ENCODE measurements at regions not wholly inside any gene's neighbourhood (a gene's known extent, or its start where the extent isn't known, plus 50 kb on each side); places are given as distances from the start of the nearest gene placed in this dataset.
"Not testable (repeated sequence)": the region's sequence is repeated elsewhere in the genome, so short reads cannot be mapped to it uniquely, and the experiment has no call there.

DNA sequence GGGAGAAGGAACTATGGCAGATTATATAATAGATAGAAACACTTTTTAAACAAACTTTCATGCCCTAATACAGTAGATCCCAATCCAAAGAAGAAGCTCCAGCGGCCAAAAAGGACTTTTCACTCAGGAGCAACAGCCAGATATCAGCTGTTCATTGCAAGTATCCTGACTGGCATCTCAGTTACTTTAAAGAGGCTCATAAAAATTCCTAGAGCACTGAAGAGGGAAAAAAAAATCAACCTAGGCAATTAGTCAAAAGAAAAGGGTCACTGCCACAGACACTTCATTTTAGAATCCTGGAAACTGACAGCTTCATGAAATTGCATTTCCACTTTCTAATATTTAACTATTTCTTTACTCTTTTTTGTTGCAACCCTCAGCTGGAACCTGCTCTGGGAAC lies 170.6 kb upstream of the SOX6 start:
- no peak for DNase-seq

DNA sequence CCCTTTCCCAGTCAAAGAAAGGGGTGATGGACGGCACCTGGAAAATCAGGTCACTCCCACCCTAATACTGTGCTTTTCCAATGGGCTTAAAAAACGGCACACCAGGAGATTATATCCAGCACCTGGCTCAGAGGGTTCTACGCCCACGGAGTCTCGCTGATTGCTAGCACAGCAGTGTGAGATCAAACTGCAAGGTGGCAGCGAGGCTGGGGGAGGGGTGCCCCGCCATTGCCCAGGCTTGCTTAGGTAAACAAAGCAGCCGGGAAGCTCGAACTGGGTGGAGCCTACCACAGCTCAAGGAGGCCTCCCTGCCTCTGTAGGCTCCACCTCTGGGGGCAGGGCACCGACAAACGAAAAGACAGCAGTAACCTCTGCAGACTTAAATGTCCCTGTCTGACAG lies 164.4 kb upstream of the SOX6 start:
- not testable (repeated sequence) for DNase-seq

DNA sequence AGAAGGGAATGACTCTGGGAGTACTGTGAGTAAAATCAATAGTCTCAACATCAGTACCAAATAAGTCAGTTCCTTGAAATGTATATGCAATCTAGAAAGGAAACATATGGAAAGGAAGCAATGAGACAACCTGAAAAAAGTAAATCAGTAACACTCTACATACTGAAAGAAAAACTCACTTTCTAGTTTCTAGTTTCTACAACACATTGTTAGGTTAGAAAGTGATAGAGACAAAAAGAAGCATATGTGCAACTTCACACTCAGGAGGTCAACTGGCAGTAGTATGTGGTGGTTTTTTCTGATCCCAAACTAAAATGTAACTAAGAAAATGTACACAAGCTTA lies 156.5 kb upstream of the SOX6 start:
- no peak for DNase-seq

DNA sequence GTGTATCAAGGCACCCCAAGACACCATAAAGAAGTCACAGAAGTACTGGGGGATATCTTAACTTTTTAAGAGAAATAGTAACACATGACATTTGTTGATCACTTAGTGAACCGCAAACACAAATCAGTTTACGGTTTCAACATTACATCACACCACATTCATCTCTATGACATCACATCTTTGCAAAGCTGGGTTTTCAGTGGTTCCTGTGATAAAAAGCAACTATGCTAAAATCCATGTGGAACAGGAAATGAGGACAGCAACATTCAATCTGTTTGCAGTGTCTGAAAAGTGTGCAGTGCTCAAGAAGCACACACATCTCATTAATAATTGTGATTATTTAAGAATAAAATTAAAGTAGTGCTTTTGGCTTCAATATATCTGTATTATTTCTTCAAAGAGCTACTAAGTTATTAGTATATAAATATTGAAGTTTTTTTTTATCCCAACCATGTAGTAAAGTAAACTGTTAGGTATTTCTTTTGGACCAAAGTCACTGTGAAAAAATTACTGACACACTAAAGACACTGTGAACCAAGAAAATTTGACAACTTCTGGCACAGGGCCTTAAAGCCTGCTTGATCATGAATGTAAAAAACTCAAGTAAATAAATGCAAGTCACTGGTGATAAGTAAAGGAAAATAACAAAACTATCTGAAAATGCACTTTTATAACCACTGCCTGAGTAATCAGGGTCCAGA lies 156.0 kb upstream of the SOX6 start:
- DNase-seq, result no peak

DNA sequence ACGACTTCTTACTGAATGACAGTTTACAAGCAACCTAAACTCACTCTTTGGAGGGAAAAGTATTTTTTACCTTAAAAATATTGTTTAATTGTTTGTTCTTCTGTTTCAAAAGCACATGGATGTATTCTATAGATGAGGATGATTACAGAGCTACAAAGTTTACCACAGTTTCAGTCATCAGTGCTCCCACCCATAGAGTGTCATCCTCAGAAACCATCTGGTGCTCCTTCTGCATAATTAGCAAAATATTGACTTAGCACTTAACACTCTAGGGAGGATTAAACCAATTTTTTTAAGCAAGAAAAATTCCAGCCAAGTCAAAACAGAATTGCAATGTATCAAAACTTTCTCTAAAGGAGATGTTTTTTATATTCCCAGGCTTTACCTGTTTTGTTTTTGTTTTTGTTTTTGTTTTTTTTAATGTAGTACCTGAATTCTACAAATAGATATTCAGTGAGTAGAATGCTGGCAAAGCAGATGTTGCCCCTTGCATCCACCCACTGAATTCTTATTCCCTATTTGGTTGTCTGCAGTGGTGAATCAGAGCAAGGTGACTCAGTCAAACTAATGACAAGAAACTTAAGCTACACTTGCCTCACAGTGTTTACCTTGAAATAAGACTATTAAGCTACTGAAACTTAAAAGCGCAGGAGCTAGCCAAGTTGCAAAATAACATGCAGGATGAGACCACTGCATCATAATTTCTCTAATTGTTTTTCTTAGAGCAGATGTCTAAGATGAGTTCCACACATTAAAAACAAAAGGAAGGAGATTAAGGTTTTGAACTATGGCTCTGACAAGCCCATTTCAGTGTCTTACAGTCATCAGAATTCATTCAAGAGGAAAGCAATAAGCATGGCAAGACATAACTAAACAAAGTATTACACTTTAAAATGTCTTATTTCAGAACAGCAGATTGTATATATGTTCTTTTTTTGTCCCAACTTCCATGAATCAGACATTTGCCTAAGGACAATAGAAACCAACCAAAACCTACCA lies 155.1 kb upstream of the SOX6 start:
- DNase-seq, result no peak

DNA sequence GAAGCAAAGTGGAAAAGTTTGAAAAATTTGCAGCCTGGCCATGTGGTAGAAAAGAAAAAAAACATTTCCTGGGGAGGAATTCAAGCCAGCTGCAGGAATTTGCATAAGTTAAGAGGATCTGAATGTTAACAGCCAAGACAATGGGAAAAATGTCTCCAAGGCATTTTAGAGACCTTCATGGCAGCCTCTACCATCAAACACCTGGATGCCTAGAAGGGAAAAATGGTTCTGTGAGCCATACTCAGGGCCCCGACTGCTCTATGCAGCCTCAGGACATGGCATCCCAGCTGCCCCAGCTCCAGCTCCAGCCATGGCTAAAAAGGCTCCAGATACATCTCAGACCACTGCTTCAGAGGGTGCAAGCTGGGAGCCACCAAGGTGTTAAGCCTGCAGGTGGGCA lies 149.1 kb upstream of the SOX6 start:
- no peak for DNase-seq

DNA sequence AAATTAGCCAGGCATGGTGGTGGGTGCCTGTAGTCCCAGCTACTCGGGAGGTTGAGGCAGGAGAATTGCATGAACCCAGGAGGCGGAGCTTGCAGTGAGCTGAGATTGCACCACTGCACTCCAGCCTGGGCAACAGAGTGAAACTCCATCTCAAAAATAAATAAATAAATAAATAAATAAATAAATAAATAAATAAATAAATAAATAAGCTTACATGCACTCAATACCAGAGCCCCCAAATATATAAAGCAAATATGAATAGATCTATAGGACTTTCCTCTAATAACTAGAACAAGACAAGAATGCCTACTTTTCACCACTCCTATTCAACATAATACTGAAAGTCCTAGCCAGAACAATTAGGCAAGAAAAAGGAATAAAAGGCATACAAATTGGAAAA lies 147.5 kb upstream of the SOX6 start:
- DNase-seq, result not testable (repeated sequence)

DNA sequence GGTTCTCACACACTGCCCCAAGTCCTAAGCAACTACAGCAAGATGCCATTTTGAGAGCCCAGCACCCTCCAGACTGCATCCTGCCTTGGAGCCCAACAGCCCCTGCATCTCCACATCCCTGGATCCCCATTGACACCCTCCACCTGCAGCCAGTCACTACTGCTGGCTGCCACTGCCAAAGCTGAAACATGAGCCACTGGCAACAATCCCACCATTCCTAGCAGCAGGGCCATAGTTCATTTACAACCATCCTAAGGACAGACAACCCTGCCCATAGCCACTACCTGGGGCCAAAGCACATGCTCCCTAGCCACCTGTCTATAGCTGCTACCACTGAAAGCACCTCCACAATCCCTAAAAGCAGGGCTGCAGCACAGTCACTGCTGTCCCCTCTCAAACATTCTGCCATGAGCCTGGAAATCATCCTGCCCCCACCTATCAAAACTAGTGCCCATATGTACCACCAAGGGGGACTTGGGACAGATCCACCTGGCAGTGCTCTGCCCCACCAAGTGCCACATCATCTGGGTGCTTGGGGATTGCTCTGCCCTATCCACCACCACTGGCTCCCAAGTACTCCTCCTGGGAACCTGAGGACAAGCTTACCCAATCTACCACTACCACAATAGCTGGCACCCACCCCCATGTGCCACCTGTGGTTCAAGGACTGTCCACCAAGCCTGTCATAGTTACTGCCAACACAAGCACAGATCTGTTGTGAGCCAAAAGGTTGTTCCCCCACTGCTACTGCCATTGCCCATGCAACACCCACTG lies 138.8 kb upstream of the SOX6 start:
- DNase-seq, result no peak

DNA sequence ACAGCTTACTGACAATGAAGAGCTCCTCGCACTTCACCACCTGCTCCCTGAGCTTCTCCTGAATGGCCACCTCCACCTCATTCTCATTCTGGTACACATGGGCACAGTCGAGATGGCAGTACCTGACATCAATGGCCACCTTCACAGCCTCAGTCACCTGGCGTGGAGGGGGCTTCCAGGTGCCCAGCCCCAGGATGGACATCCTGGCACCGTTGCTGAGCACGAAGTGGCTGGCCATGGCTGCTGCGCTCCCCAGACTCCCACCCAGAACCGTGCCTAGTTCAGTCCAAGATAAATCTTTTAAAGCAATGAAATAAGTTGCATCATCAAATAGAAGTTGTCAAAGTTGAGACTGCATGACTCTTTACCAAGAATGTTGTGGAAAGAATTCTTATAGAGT lies 128.1 kb upstream of the SOX6 start:
- no peak for DNase-seq

DNA sequence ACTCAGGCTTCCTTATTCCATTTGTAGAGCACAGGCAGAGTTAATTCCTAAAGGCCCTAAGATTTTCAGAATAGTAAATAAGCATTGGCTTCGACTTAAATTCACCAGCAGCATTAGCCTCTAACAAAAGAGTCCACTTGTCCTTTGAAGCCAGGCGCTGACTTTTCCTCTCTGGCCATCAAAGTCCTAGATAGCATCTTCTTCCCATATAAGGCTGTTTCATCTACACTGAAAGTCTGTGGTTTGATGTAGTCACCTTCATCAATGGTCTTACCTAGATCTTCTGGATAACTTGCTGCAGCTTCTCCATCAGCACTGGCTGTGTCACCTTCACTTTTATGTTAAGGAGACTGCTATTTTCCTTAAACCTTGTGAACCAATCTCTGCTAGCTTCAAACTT lies 118.3 kb upstream of the SOX6 start:
- no peak for DNase-seq

DNA sequence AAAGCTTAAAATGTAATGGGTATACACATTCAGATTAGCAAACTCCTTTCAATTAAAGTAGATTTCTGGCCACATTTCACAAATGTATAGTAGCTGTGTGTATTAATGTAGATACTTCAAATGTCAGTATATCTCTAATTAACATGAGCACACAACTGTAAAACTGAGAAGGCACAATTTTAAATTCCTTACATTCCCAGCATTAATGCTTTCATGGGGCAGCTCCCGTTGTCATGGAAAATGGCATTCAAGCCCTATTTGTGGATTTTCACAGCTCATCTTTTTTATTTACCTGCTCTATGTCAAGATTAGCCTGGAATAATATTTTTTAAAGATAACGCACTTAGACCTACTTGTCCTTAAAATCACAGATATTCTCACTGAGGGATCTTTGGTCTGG lies 113.6 kb upstream of the SOX6 start:
- no peak for DNase-seq

DNA sequence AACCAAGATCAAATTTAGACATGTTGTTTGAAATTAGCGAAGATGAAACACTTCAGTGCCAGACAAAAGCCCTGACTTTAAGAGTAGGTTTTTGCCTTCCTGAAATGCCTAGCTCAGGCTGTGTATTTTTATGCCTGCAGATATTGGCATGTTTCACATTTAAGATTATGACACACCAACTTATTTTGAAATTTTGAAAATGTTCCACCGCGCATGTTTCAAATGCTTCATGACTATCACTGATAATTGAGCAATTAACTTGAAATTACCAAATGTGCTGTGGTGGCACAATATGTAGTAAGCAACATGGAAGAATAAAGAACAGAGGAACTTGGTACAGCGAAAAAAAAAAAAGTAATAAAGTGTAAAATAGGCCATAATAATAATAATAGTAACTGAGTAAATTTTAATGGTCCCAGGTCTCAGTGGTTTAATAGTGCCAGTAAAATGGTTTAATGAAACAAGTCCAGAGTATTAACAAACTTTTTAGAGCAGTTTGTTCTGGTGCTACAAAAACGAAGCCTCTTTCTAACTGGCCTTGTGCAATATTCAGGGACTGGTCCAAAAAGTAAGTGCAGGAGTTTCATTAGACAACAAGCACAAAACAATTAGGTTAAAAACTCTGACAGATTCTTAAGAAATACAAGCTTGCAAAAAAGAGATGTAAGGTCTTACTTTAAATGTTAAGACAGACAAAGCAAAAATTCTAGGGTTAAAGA lies 112.5 kb upstream of the SOX6 start:
- DNase-seq, result no peak

DNA sequence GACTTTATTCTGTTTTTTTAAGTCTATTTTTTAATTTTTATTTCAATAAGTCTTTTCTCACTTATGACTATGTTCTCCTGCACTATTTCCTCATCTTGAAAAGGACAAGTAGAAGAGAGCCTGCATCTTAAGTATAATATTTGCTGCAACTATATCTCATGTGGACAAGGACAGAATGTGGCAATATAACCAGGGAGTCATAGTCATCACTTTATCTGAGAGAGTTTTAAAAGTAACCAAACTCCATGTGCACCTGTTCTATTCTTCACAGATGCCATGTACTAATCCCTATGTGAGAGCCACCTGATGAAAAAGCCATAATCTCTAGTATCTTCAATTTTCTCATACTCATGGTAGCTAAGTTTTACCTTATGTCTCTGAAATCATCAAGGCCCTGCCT lies 104.2 kb upstream of the SOX6 start:
- DNase-seq, result no peak

DNA sequence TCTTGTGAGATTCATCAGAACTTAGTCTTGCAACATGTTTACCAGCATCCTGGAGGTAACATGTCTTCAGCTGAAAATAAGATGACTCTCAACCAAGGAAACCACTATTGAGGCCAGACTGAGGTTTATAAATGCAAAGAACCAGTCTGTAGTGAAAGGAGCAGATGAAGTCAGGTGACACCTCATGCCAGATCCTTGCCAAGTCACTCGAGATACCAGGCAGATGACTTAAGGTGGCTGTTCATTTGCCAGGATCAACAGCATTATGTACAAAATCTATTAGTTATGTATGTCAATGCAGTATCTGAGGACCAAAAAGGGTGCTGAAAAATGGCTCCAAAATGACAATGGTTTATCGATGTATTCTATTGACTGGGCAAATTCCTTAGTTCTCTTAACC lies 100.0 kb upstream of the SOX6 start:
- no peak for DNase-seq

DNA sequence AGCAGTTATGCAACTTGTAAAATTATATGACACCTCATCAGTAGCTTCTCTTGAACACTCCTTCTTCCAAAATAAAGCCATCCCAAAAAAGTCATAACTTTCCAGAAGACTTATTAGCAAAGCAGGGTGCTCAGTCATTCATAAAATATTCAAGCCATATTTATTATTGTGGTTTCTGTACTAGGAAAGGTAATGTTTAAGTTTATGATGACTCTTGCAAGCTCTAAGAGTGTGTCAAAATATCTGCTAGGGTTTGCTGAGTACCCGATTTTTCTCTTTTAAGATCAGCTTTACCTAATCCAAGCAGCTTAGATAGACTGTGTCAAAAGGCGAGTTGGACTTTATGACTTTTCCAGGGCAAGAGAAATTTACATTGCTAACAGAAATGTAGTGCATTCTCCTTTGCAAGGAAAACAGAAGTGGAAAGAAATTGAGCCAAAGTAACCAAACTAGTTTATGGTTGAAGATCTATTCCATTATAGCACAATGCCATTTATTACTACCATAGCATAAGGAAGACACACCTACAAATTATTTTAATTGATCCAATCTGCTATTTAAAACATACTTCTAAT lies 98.0 kb upstream of the SOX6 start:
- no peak for DNase-seq

DNA sequence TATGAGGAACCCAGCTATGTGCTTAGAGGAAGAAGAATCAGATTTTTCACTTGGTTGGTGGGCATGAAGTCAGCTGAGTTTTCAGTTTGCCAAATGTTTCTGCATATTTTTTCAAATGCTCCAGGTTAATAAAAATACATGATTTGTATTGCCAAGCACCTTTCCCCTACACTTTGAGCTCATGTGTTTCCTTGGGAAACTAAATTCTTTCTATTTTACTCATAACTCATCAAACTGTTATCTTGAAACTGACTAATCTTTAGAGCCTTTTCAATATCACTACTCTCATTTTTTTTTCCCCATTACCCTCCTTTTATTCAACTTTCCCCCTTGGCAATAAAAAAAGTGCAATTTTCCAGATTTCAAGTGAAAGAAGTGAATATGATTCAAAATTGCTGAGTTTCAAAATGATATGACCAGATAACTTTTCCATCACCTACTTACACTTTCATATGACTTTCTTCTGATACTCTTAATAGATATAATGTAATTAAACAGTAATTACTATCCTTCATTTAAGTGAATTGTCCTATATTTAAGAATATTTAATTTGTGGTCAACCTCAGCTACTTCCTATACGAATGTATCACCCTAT lies 91.9 kb upstream of the SOX6 start:
- DNase-seq, result no peak

DNA sequence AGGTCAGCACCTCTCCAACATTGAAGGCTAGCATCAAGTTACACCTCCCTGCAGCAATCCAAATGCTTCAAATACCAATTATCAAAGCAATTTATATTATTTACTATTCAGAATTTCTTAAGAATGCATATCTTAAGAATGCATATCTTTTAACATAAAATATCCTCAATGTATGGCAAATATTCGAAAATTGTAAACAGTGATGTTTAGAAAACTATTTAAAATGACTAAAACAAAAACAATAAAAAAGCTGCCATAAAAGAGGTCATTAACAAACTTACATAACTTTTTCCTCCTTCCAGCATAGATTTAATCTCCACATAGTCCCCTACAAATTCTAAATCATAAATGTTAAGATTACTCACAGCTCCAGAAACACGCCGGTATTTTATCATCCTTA lies 85.1 kb upstream of the SOX6 start:
- DNase-seq, result no peak

DNA sequence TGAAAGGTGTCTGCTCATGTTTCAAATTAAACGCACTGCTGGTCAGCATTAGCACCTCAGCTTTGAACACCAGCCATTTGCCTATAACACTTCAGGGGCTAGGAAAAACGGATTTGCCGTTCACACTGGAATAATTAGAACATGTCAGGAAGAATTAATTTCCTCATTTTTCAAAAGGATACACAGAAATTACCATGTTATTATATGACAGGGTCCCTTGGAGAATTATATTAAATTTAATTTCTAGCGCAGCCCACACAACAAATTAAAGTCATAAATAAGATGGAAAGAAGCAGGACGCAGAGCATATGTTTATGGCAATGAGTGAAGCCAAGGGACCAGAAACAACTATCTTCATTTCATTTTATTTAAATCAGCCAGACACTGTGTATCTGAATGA lies 83.8 kb upstream of the SOX6 start:
- DNase-seq, result no peak

DNA sequence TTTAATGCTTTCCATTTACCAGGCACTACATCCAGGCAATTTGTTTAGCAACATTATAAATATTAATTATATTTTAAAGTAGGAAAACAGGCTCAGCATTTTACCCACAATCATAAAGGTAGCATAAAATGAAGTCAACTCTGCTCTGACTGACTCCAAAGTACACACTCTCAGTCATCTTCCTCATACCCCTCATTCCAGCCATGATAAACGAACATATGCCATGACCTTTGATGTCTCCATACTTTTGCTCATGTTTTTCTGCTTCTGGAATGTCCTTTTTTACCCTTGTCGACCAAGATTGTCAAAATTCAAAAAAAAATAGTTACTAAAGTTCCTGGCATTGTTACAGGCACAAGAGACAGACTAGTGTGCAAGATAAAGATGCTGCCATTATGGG lies 77.7 kb upstream of the SOX6 start:
- DNase-seq, result no peak

DNA sequence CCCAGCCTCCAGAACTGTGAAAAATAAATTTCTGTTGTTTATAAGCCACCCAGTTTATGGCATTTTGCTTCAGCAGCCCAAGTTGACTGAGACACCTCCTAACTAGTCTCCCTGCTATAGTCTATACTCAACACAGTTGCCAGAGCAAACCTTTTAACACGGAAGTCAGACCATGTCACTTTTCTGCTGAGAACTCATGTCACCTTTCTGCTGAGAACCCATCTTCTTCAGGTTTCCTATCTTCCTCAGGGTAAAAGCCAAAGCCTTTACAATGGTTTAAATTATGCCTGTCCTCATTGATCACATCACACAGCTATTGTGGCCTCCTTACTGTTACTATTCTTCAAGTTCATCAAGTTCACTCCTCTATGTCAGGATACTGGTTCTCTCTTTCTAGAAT lies 74.3 kb upstream of the SOX6 start:
- DNase-seq, result no peak

DNA sequence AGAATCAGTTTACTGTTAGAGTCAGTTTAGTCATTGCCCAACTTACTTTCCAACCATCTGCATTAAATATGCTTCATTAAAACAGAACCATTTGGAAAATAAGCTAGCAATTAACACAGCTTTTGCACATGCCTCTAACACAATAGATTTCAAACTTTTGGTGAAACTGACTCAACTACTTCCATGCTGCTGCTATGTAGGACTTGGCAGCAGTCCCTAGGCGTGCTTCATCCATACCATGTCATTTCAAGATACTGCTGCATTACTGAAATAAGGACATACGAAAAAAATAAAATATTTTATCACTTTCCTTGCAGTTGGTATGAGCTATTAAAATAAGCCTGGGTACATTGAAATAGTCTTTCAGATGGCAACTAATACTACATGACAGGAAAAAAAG lies 65.5 kb upstream of the SOX6 start:
- no peak for DNase-seq

DNA sequence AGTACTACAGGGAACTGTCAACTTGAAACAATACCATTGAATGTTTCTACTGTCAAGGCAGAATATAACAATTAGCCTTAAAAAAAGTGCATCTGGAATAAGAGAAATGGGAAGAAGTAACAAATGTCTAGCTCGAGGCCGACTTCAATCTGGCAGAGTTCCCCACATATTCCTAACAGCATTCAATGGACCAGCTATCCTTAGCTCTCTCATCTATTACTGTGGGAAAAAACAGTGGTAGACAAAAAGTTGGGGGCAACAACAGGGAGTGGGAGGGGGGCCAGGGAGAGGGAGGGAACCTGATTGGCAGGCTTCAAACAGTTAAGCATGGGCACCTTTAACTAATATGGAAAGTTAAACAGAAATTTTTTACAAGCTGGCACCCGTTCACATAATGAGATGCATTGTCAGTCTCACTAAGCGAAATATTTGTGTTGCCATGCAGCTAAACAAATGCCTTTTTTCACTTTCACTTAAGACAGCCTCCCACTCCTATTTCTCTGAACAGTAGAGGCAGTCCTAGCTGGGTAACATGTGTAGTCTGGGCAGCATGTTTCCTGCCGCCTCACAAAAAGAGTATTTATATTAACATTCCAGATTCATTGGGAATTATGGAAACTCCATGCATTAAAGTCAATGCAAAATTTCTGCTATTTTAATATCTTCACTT lies 62.2 kb upstream of the SOX6 start:
- no peak for DNase-seq

Data from NCI-H2227 treated with DMSO at 0.1 percent for 48 hours (cell line).